Left lung (tissue), 4 donors: ENCODE measurements at regions not wholly inside any gene's neighbourhood (a gene's known extent, or its start where the extent isn't known, plus 50 kb on each side); places are given as distances from the start of the nearest gene placed in this dataset.

Source experiments
- ATAC-seq: fragments of 200-7000 bp; cut with Tn5 transposase; one replicate; pipeline ENCODE4 v1.9.1; 2020; ENCODE audit warnings: moderate library complexity
- DNase-seq, 4 donors: peaks; one replicate each; pipeline ENCODE4 v3.0.0-alpha.2; 2013 to 2020
- H3K27ac ChIP-seq, 2 donors: fragments of 200-600 bp; sonication (generic) in 1 of 2; one replicate each; pipeline versions ENCODE4 v1.5.0 to v1.8.0; 2020 to 2021
- H3K27me3 ChIP-seq, 2 donors: fragments of 200-600 bp; sonication (generic) in 1 of 2; one replicate each; pipeline versions ENCODE4 v1.5.0 to v1.8.0; 2020 to 2021
- H3K36me3 ChIP-seq, 2 donors: fragments of 200-600 bp; sonication (generic) in 1 of 2; one replicate each; pipeline versions ENCODE4 v1.5.0 to v1.8.0; 2020 to 2021
- H3K4me1 ChIP-seq, 2 donors: fragments of 200-600 bp; one replicate each; pipeline ENCODE4 v1.8.0; 2021
- H3K4me3 ChIP-seq, 2 donors: fragments of 200-600 bp; sonication (generic) in 1 of 2; one replicate each; pipeline versions ENCODE4 v1.5.0 to v1.8.0; 2020 to 2021; ENCODE audit warnings: mild to moderate bottlenecking in 1 of 2
- H3K9me3 ChIP-seq, 2 donors: fragments of 200-600 bp; sonication (generic) in 1 of 2; one replicate each; pipeline versions ENCODE4 v1.5.0 to v1.8.0; 2020 to 2021
- CTCF ChIP-seq, 2 donors: fragments of 200-600 bp; sonication (generic) in 1 of 2; IDR thresholded peaks; one replicate each; pipeline versions ENCODE4 v1.5.0 to v1.8.0; 2021; ENCODE audit warnings: antibody characterized with exemption in 2 of 2
- intact Hi-C, 2 donors: fragments of 100-400 bp; cut with DNase I; formaldehyde crosslinking; loops; one replicate each; pipeline versions ENCODE4 v1.11.2 to v1.14.2; 2022
- donor health status: DM: no; HTN: yes; CAD: no.
- donor health status: DM: no; HTN: no; CAD: no.

GRCh38 chr3:10583798-10584708, 78.7 kb upstream of the ATP2B2 start:
- H3K27me3 ChIP-seq, result peaks cover 0 to 45% of the 10 kb centered on the region in 2 donors
- no peak for TF ChIP-seq CTCF (IDR thresholded peaks at IDR 0.05)
- H3K9me3 ChIP-seq, result no peaks in the 10 kb centered on the region
- no peak overlapping the region for H3K4me3 ChIP-seq
- H3K27ac ChIP-seq, result no peak overlapping the region
- DNase-seq (no peak), ATAC-seq (no peak)
- H3K4me1 ChIP-seq, result no peaks in the 10 kb centered on the region
- H3K36me3 ChIP-seq, result no peaks in the 10 kb centered on the region
- intact Hi-C loops, result no loop called here

- Histone ChIP-seq H3K9me3 (no peaks in the 10 kb centered on the region), H3K27ac (no peak overlapping the region), H3K27me3 (peaks cover 0 to 44% of the 10 kb centered on the region in 2 donors), H3K4me1 (no peaks in the 10 kb centered on the region), H3K36me3 (no peaks in the 10 kb centered on the region), H3K4me3 (no peak overlapping the region)
- intact Hi-C loops, result no loop called here
- ATAC-seq, result no peak
- no peak for TF ChIP-seq CTCF (IDR thresholded peaks at IDR 0.05)
- no peak for DNase-seq
Observed at GRCh38 chr3:10585945-10586344, 80.6 kb upstream of the ATP2B2 start.

GRCh38 chr3:10594915-10595314, 89.5 kb upstream of the ATP2B2 start:
- no peaks in the 10 kb centered on the region for H3K36me3 ChIP-seq
- no peaks in the 10 kb centered on the region for H3K9me3 ChIP-seq
- intact Hi-C loops, result no loop called here
- peaks cover 0 to 38% of the 10 kb centered on the region in 2 donors for H3K27me3 ChIP-seq
- peak in 3 of 4 donors; percentile 36 to 70 (median 48) for DNase-seq
- no peaks in the 10 kb centered on the region for H3K4me1 ChIP-seq
- ATAC-seq, result peak; percentile 88
- H3K4me3 ChIP-seq, result no peak overlapping the region
- TF ChIP-seq CTCF (IDR thresholded peaks at IDR 0.05), result no peak
- H3K27ac ChIP-seq, result no peak overlapping the region

- ATAC-seq (no peak), DNase-seq (no peak)
- intact Hi-C loops, result no loop called here
- no peaks in the 10 kb centered on the region for H3K36me3 ChIP-seq
- H3K9me3 ChIP-seq, result no peaks in the 10 kb centered on the region
- H3K4me3 ChIP-seq, result no peak overlapping the region
- no peak for TF ChIP-seq CTCF (IDR thresholded peaks at IDR 0.05)
- no peak overlapping the region for H3K27ac ChIP-seq
- H3K4me1 ChIP-seq, result no peaks in the 10 kb centered on the region
- H3K27me3 ChIP-seq, result peaks cover 0 to 37% of the 10 kb centered on the region in 2 donors
Observed at GRCh38 chr3:10596746-10597448, 91.5 kb upstream of the ATP2B2 start.

- Histone ChIP-seq H3K9me3 (no peaks in the 10 kb centered on the region), H3K4me1 (no peaks in the 10 kb centered on the region), H3K27ac (no peak overlapping the region), H3K36me3 (no peaks in the 10 kb centered on the region), H3K4me3 (no peak overlapping the region), H3K27me3 (peaks cover 0 to 37% of the 10 kb centered on the region in 2 donors)
- DNase-seq, result no peak
- TF ChIP-seq CTCF (IDR thresholded peaks at IDR 0.05), result no peak
- no peak for ATAC-seq
- intact Hi-C loops, result no loop called here
Observed at GRCh38 chr3:10597733-10598132, 92.3 kb upstream of the ATP2B2 start.
